SK-N-DZ (cell line): ENCODE measurements at regions not wholly inside any gene's neighbourhood (a gene's known extent, or its start where the extent isn't known, plus 50 kb on each side); places are given as distances from the start of the nearest gene placed in this dataset.
"Not testable (repeated sequence)": the region's sequence is repeated elsewhere in the genome, so short reads cannot be mapped to it uniquely, and the experiment has no call there.

Experiments
- DNase-seq: peaks from one replicate; pipeline ENCODE4 v3.0.0-alpha.2; 2015; ENCODE audit warnings: low spot score

DNA sequence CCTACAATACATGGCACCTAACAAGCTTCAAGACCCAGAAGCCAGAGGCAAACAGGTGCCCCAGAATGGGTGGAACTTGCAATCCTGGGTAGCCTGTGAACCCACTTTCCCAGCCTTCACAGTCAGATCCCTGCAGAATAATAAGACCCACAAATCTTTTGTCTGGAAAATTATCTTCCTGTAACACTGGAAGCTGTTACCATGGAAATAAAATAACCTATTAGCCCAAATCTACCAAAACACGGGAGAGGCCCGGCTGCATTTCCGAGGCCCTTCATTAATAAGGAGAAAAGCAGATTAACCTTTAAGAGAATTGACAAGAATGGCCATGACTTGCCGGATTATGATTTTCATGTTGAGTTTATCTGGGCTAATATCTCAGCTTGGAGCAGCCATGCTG, 256.1 kb upstream of the PROK2 start:
- no peak for DNase-seq

DNA sequence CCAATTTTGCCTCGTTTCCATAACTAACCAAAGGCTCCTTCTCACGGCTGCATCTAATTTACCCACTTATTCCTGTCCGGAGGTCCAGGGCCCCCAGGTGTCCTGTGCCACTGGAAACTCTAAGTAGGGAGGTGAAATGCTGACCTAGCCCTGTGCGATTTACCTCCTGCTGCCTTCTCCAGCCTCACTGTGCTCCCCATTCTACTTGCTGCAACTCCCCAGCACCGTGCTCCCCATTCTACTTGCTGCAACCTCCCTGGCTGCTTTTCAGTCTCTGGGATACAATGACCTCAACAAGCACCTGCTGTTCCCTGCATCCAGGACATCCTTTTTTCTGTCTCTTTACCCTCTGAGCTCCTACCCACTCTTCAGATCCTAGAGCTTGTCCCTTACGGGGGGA, 254.7 kb upstream of the PROK2 start:
- no peak for DNase-seq

DNA sequence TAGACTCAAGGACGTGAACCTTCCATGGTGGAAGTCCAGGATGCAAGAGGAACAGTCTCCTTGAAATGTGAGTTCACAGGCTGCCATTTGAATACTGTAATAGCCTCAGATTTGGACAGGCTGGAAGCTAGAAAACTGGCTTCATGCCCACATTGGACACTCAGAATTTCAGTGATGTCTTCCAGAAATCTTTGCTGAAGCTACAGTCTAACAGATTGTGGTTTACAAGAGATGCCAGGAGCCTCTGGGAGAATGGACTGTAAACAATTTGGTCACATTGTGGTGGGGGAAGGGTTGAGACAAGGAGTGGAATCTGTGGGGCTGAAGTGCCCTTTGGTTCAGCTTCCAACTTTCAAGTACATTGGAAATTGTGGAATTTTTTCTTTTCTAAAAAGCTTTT, 252.0 kb upstream of the PROK2 start:
- no peak for DNase-seq

DNA sequence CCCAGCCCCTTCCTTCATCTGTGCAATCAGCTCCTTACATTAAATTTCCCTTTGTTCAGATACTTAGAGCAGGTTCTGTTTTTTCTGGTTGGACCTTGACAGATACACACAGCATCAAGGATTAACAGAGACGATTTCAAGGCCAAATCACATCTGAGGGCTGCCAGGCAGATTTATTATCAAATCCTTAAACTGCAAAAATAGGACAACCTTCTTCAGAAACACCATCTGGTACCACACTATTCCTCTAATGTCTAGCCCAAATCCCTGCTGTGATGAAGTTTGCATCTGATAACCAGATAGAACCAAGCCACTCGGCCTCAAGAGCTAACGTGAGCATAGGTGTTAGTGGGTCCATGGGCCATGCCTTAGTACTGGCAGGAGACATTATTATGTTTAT, 250.7 kb upstream of the PROK2 start:
- DNase-seq = no peak

DNA sequence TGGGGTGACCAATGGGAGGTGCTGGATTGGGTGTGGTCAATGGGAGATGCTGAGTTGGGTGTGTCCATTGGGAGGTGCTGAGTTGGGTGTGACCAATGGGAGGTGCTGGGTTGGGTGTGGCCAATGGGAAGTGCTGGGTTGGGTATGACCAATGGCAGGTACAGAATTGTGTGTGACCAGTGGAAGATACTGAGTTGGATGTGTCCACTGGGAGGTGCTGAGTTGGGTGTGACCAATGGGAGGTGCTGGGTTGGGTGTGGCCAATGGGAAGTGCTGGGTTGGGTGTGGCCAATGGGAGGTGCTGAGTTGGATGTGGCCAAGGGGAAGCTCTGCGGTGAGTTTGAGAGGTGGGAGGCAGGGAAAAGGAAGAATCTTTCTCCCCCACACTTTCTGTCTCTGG, 250.0 kb upstream of the PROK2 start:
- DNase-seq = no peak

DNA sequence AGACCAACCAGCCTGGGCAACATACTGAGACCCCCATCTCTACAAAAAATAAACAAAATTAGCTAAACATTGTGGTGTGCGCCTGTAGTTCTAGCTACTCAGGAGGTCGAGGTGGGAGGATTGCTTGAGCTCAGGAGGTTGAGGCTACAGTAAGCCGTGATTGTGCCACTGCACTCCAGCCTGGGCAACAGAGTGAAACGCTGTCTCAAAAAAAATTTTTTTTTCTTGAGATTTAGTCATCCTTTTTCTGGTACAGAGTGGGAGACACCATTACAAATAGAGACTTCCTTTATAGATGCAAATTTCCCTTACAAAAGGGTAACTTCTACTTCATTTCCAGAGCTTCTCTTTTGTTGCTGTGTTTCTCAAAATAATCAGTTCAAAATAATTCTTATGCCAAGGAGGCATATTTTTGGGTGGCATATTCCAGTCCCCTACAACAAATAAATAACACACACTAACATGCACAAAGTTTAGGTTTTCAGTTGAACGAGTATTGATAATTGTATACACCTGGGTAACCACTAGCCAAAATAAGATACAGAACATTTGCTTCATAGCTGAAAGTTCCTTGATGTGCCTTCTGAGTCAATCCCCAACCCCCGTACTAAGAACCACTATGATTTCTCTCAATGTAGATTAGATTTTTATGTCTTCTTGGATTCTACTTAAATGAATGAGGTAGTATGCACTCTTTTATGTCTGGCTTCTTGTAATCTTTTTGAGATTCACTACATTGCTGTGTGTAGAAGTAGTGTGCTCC, 248.9 kb upstream of the PROK2 start:
- DNase-seq = no peak

DNA sequence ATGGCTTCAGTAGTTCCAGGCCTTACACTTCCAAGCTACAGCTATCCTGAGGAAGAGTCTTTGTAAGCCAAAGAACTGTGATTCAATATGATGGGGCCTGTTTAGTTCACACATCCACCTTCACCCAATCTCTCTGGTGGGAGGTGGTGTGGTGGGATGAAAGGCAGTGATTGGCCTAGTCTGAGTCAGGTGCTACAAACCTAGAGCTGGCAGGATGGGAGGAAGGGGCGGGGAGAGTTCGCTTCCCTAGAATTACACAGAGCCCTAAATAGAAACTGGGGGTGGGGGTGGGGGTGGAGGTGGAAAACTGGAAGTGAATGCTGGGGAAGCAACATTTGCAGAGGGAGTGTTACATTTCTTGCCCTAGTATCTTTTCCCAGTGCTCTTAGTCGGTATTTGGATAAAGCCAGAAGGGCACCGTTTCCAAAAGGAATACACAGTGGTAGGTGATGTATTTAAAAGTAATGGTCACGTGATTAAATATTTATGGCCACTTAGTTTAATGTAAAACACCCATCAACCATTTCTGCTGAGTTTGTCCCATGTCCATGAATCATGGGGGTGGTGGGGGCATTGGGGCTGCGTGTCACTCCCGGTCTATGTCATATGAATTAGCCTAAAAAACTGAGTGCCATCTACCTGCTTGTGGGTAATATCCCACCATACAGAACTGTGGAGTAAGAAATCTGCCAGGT, 247.6 kb upstream of the PROK2 start:
- no peak for DNase-seq

DNA sequence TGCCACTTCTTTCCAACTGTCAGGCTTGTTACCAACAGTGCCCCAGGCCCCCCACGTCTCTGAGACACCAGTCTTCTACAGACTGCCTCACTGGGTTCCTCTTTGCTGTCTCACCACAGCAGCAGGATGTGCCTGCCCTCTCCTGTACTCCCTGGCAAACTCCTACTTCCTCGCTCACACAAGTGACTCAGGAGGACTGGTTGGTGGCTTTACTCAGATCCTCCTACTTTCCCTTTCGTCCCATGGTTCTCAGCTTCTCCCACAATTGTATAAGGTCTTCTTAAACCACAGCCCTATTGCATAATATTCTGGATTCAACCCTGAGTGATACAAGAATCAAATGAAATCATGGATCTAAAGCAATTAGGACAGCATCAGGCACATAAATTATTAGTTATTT, 246.6 kb upstream of the PROK2 start:
- no peak for DNase-seq

DNA sequence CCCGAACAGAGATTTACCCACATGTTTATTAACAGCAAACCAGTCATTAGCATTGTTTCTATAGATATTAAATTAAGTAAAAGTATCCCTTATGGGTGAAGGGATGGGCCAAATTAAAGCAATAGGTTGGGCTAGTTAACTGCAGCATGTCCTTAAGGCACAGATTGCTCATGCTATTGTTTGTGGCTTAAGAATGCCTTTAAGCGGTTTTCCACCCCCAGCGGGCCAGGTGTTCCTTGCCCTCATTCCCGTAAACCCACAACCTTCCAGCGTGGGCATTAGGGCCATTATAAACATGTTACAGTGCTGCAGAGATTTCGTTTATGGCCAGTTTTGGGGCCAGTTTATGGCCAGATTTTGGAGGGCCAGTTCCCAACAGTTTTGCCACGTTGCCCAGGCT, 245.3 kb upstream of the PROK2 start:
- not testable (repeated sequence) for DNase-seq

DNA sequence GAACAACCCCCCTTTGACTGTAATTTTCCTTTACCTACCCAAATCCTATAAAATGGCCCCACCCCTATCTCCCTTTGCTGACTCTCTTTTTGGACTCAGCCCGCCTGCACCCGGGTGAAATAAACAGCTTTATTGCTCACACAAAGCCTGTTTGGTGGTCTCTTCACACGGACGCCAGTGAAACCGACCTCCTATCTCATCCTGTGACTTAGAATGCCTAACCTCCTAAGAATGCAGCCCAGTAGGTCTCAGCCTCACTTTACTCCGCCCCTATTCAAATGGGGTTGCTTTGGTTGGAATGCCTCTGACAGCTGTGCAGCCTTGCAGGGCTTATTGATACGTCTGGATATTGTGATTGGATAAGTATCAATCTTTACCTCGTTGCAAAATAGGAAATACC, 243.8 kb upstream of the PROK2 start:
- not testable (repeated sequence) for DNase-seq

DNA sequence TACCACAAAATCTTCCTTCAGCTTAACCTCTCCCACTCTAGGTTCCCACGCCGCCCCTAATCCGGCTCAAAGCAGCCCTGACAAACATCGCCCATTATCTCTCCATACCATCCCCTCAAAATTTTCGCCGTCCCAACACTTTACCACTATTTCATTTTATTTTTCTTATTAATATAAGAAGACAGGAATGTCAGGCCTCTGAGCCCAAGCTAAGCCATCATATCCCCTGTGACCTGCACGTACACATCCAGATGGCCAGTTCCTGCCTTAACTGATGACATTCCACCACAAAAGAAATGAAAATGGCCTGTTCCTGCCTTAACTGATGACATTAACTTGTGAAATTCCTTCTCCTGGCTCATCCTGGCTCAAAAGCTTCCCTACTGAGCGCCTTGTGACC, 243.4 kb upstream of the PROK2 start:
- DNase-seq = not testable (repeated sequence)

DNA sequence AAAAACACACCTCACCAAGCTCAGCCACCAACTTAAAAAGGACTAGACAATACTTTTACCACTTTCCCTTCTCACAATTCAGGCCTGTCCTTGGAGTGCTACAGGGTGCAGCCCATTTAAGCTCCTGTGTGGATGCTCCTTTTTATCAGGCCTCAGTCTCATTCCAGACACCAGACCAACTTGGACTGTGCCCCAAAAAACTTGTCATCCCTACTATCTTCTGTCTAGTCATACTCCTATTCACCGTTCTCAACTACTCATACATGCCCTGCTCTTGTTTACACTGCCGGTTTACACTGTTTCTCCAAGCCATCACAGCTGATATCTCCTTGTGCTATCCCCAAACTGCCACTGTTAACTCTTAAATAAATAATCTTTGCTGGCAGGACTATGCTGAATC, 242.8 kb upstream of the PROK2 start:
- not testable (repeated sequence) for DNase-seq

DNA sequence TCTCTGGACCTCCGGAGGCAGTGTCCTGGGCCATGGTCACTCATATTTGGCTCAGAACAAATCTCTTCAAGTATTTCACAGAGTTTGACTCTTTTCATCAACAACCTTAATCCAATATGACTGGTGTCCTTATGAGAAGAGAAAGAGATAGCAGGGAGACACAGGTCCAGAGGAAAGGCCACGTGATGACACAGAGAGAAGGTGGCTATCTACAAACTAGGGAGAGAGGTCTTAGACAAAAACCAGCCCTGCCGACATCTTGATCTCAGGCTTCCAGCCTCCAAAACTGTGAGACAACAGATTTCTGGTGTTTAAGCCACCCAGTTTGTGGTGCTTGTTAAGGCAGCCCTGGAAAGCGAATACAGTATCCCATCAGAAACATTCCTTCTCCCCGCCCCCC, 237.1 kb upstream of the PROK2 start:
- DNase-seq = no peak

DNA sequence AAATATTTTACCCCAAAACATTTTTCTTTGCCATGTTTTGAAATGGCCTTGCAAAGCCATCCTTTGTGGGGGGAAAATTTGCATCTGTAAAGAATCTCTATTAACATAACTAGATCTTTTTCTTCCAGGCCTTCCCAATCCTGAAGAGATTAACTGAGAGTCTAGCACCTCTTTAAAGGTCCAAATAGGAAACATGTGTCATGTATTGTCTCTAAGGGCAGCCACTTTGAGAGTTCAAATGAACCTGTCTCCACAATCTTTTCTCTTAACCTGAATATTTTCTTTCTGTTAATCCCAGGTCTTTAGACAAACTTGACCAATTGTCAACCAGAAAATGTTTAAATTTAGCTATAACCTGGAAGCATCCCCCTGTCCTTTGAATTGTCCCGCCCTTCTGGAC, 236.6 kb upstream of the PROK2 start:
- DNase-seq = no peak

DNA sequence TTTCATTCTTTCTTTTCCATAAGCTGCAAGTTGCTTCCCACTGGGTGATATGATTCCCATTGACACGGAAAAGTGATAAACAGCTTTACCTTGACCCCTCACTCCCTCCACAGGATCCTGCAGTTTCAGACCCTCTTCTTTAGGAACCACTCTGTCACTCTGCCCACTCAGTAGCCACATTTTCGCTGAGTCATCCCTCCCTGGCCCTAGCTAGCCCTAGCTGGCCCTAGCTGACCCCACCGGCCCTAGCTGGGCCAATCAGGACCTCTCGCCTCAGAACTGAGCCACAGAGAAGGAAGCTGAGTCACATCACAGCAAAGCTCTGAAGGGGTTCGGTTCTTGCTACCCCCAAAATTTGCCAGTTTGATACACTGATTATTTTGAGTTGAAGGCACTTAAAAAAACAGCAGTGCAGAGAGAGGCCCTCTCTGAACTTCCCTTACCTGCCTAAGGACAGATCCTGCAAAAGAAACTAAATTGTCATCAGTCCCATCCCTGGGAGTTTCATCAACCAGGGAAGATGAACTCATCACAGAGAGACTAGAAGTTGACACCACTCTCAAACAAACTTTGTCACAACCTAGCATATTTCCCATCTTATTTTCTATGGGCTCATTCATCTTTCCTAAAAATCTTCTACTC, 233.5 kb upstream of the PROK2 start:
- peak; percentile 9 for DNase-seq

DNA sequence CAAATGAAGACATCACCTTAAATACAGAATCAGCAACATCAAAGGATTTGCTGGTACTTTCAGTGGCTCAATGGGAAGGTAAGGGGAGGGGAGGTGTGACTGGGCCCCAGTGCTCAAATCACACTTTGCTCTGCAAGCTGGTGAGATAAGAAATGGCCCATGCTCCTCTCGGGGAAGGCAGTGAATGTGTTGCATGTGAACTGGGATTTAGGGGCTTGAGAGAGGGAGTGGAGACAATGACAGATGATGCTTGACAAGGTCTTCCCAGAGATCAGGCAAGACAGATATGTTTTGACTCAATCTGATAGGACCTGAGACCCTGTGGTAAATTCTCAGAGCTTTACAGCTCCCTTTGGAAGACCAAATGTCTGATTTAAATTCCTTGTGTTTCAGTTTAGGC, 233.0 kb upstream of the PROK2 start:
- no peak for DNase-seq

DNA sequence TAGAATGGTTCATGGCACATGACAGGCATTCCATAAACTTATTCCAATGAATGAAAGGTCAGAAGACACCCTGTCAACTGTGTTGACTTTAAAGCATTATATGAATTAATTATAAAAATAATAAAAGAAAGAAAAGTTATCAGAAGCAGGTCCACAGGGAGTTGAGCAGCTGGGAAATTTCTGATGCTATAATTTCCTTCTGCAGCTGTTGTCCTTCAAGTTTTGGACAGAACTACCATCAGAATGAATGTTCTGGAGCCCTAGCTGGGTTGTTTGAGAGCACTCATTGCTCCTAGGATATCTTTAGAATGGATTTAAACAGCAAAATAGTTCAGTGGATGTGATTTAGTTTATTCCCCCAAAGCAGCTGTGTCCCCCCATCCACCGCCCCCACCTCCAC, 232.4 kb upstream of the PROK2 start:
- DNase-seq = no peak

DNA sequence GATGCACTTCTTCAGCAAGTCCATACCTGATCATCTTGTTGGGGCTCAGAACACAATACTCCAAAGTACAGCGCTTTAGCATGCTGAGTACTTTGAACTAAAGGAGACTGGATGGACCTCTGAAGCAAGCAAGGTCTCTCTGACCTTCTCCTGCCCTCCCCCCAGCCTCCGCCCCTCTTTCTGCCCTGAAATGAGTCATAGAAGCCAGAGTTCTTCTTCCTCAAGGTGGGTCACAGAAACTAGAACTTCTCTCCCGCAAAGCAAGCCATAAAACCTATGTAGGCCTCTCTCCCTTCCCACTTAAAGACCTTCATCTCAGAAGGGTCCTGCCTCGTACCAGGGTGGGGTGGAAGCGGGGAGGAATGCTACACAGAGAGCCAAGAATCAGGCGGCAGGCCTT, 230.5 kb upstream of the PROK2 start:
- DNase-seq = no peak

DNA sequence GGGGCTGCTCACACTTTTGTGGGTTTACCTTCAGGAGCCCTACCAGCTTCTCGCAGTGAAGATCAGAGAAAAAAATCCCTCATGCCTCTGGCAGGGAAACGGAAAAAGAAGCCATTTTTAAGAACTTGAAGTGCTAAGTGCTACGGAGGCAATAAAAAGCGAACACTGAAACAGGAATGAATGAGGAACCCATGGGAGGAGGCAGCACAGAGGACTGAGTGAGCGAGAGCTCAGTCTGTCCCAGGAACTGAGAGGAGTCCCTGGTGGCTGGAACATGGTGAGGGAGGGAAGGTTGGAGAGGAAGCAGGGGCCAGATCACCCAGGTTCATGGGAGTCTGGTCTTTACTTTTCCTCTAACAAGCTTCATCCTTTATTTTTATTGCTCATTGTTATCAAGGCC, 228.1 kb upstream of the PROK2 start:
- no peak for DNase-seq

DNA sequence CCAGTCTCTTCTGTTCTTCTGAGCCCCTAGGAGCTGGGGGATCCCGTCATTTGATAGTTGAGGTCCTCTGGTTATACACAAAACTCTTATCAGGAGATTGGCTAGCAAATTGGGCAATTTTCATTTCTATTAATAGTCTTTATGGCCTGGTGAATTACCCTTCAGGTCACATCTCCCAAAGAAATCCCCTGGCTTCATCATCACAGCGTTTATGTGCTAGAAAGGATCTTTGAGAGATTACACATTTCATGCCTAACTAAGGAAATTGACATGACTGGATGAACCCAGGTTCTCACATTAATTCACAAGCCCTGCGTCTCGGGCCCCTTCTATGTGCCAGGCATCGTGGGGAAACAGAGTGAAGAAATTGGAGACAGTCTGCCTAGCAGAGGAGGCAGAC, 227.4 kb upstream of the PROK2 start:
- DNase-seq = no peak

DNA sequence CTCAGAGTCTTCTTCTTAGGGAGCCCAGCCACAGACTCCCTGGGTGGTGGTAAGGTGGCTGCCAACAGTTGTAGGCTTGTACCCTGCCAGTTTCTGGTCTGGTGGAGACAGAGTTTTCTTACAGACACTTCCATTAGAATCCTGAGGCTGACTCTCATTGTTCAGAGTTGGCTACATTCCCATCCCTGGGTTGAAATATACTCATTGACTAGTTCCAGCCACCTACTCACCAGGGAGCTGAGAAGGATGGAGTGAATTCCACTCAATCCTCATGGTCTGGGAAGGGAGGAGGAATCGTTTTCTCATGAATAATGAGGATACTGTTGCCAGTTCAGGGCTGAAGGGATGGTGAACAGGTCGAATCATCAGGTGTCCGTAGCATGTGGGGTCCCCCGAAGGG, 226.5 kb upstream of the PROK2 start:
- DNase-seq = no peak

DNA sequence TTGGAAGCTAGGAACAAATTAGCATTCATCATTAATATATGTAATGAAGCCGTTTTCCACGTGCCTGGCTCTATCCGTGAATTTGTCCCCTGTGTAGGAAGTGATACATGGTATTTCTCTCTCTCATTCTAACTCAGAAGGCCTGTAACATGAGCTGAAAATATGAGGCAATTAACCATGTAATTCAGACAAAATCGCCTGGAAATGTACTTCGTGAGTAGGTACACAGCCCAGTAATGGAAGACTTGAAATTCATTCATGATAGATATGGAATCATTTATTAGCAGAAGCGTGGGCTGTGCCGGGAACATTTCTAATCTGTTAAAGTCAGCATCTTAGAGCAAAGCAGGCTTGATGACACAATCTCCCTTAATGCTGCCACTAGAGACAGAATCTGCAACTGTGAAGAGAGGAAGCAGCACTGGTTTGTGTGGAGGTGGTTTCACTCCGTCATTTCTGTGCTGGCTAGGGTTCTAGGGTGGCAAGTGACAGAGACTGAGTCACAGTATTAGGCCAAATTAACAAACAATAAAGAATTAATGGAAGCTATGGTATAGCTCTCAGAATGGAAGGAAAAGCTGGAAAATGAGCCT, 225.0 kb upstream of the PROK2 start:
- DNase-seq = no peak
